Cardiac muscle cell (in vitro differentiated cells and primary cell): ENCODE measurements at regions not wholly inside any gene's neighbourhood (a gene's known extent, or its start where the extent isn't known, plus 50 kb on each side); places are given as distances from the start of the nearest gene placed in this dataset.

ENCODE experiments used
- DNase-seq, 2 donors: peaks; one replicate each; pipeline versions ENCODE4 v3.0.0 to v3.0.0-alpha.2; 2010 to 2017; ENCODE audit warnings: low read depth in 1 of 2, low spot score in 1 of 2
- H3K27ac ChIP-seq: fragments of 200-600 bp; sonication (generic); 2 replicates; pipeline ENCODE4 v1.5.1; 2016
- H3K27me3 ChIP-seq: fragments of 200-600 bp; sonication (generic); 2 replicates; pipeline ENCODE4 v1.6.0; 2016; ENCODE audit warnings: control low read depth
- H3K36me3 ChIP-seq: fragments of 200-600 bp; sonication (generic); 2 replicates; pipeline ENCODE4 v1.5.1; 2016; ENCODE audit warnings: control low read depth
- H3K4me1 ChIP-seq: fragments of 200-600 bp; sonication (generic); 2 replicates; pipeline ENCODE4 v1.8.1; 2017; ENCODE audit warnings: low read depth, mild to moderate bottlenecking, mixed run types
- H3K4me3 ChIP-seq: fragments of 200-600 bp; sonication (generic); 2 replicates; pipeline ENCODE4 v1.5.1; 2016; ENCODE audit warnings: mild to moderate bottlenecking
- H3K9me3 ChIP-seq: fragments of 200-600 bp; sonication (generic); 2 replicates; pipeline ENCODE4 v1.5.1; 2017; ENCODE audit warnings: low read depth, mild to moderate bottlenecking, control low read depth
- CTCF ChIP-seq: IDR thresholded peaks from 2 replicates; pipeline ENCODE4 v1.5.1; 2012; ENCODE audit warnings: low read depth, mild to moderate bottlenecking, low read length

- no peak for TF ChIP-seq CTCF
- H3K36me3 ChIP-seq, result no peaks in the 10 kb centered on the region
- H3K4me3 ChIP-seq, result no peak overlapping the region
- no peaks in the 10 kb centered on the region for H3K9me3 ChIP-seq
- DNase-seq, result no peak
- no peak overlapping the region for H3K27ac ChIP-seq
- no peaks in the 10 kb centered on the region for H3K27me3 ChIP-seq
- no peaks in the 10 kb centered on the region for H3K4me1 ChIP-seq
Measured at GRCh38 chr18:45417392-45417791, 197.9 kb upstream of the SLC14A2 start.

- H3K9me3 ChIP-seq, result no peaks in the 10 kb centered on the region
- DNase-seq, result no peak
- H3K27ac ChIP-seq, result no peak overlapping the region
- no peaks in the 10 kb centered on the region for H3K36me3 ChIP-seq
- H3K4me1 ChIP-seq, result no peaks in the 10 kb centered on the region
- TF ChIP-seq CTCF, result no peak
- H3K4me3 ChIP-seq, result no peak overlapping the region
- no peaks in the 10 kb centered on the region for H3K27me3 ChIP-seq
Measured at GRCh38 chr18:45423659-45424058, 191.6 kb upstream of the SLC14A2 start.

GRCh38 chr18:45430041-45430440, 185.2 kb upstream of the SLC14A2 start:
- no peak overlapping the region for H3K27ac ChIP-seq
- H3K9me3 ChIP-seq, result no peaks in the 10 kb centered on the region
- no peak for DNase-seq
- no peaks in the 10 kb centered on the region for H3K36me3 ChIP-seq
- no peak for TF ChIP-seq CTCF
- no peaks in the 10 kb centered on the region for H3K27me3 ChIP-seq
- H3K4me3 ChIP-seq, result no peak overlapping the region
- H3K4me1 ChIP-seq, result no peaks in the 10 kb centered on the region

GRCh38 chr18:45435810-45436209, 179.5 kb upstream of the SLC14A2 start:
- Histone ChIP-seq H3K9me3 (no peaks in the 10 kb centered on the region), H3K27ac (no peak overlapping the region), H3K36me3 (no peaks in the 10 kb centered on the region), H3K4me1 (peaks cover 16% of the 10 kb centered on the region), H3K27me3 (no peaks in the 10 kb centered on the region), H3K4me3 (no peak overlapping the region)
- no peak for TF ChIP-seq CTCF
- no peak for DNase-seq

- Histone ChIP-seq H3K36me3 (no peaks in the 10 kb centered on the region), H3K9me3 (no peaks in the 10 kb centered on the region), H3K27ac (no peak overlapping the region), H3K4me3 (no peak overlapping the region), H3K27me3 (no peaks in the 10 kb centered on the region), H3K4me1 (peaks cover 16% of the 10 kb centered on the region)
- DNase-seq, result no peak
- no peak for TF ChIP-seq CTCF
Measured at GRCh38 chr18:45437366-45437765, 177.9 kb upstream of the SLC14A2 start.
